ENCODE measurements at regions not wholly inside any gene's neighbourhood (a gene's known extent, or its start where the extent isn't known, plus 50 kb on each side); places are given as distances from the start of the nearest gene placed in this dataset.

GRCh38 chr4:32909736-32910135, 2189.6 kb downstream of the PCDH7 start:
- TF ChIP-seq CTCF (IDR thresholded peaks at IDR 0.05; ENCODE audit: low read length) (no peak; the same call in 1 of the 2 replicates), EZH2 (IDR thresholded peaks at IDR 0.05; ENCODE audit: borderline replicate concordance, low read length) (no peak)
- Histone ChIP-seq H2AFZ (ENCODE audit: low read length) (no peak overlapping the region), H3K4me2 (ENCODE audit: low read length) (no peak overlapping the region)

GRCh38 chr4:32917586-32917985, 2197.4 kb downstream of the PCDH7 start:
- no peak overlapping the region for H2AFZ ChIP-seq (ENCODE audit: low read length)
- H4K20me1 ChIP-seq (ENCODE audit: insufficient read depth, low read length), result no peaks in the 10 kb centered on the region
- H3K9ac ChIP-seq (ENCODE audit: low read length), result no peak overlapping the region
- TF ChIP-seq CTCF (IDR thresholded peaks at IDR 0.05; ENCODE audit: low read length) (no peak), EZH2 (IDR thresholded peaks at IDR 0.05; ENCODE audit: borderline replicate concordance, low read length) (no peak)
- no peak overlapping the region for H3K4me3 ChIP-seq (ENCODE audit: low read depth, low read length, poor library complexity, severe bottlenecking)
- no peaks in the 10 kb centered on the region for H3K79me2 ChIP-seq (ENCODE audit: insufficient read depth, low read length)
- H3K9me3 ChIP-seq (ENCODE audit: low read length), result no peaks in the 10 kb centered on the region
- H3K27ac ChIP-seq (ENCODE audit: low read depth, low read length, poor library complexity, severe bottlenecking), result no peak overlapping the region
- H3K4me2 ChIP-seq (ENCODE audit: low read length), result no peak overlapping the region
- no peaks in the 10 kb centered on the region for H3K36me3 ChIP-seq (ENCODE audit: insufficient read depth, low read length)
- no peaks in the 10 kb centered on the region for H3K9me2 ChIP-seq (ENCODE audit: low read depth, low read length)
- no peaks in the 10 kb centered on the region for H3K27me3 ChIP-seq (ENCODE audit: insufficient read depth, low read length)
- no peaks in the 10 kb centered on the region for H3F3A ChIP-seq (ENCODE audit: insufficient read depth, low read length)
- H3K4me1 ChIP-seq (ENCODE audit: insufficient read depth, low read length, severe bottlenecking), result no peaks in the 10 kb centered on the region

More at GRCh38 chr4:32909736-32910135, 2189.6 kb downstream of the PCDH7 start:
- H3K27me3 ChIP-seq (ENCODE audit: insufficient read depth, low read length), result no peaks in the 10 kb centered on the region
- no peaks in the 10 kb centered on the region for H3K4me1 ChIP-seq (ENCODE audit: insufficient read depth, low read length, severe bottlenecking)
- H3K27ac ChIP-seq (ENCODE audit: low read depth, low read length, poor library complexity, severe bottlenecking), result no peak overlapping the region
- no peaks in the 10 kb centered on the region for H3K36me3 ChIP-seq (ENCODE audit: insufficient read depth, low read length)
- H3K4me3 ChIP-seq (ENCODE audit: low read depth, low read length, poor library complexity, severe bottlenecking), result no peak overlapping the region
- no peaks in the 10 kb centered on the region for H3K9me3 ChIP-seq (ENCODE audit: low read length)
- H3K9ac ChIP-seq (ENCODE audit: low read length), result no peak overlapping the region
- no peaks in the 10 kb centered on the region for H4K20me1 ChIP-seq (ENCODE audit: insufficient read depth, low read length)
- H3F3A ChIP-seq (ENCODE audit: insufficient read depth, low read length), result no peaks in the 10 kb centered on the region
- no peaks in the 10 kb centered on the region for H3K9me2 ChIP-seq (ENCODE audit: low read depth, low read length)
- no peaks in the 10 kb centered on the region for H3K79me2 ChIP-seq (ENCODE audit: insufficient read depth, low read length)

GRCh38 chr4:32929796-32930699, 2209.9 kb downstream of the PCDH7 start:
- H3K9me2 ChIP-seq (ENCODE audit: low read depth, low read length), result no peaks in the 10 kb centered on the region
- H4K20me1 ChIP-seq (ENCODE audit: insufficient read depth, low read length), result no peaks in the 10 kb centered on the region
- H3K27ac ChIP-seq (ENCODE audit: low read depth, low read length, poor library complexity, severe bottlenecking), result no peak overlapping the region
- no peaks in the 10 kb centered on the region for H3K9me3 ChIP-seq (ENCODE audit: low read length)
- no peak overlapping the region for H3K4me3 ChIP-seq (ENCODE audit: low read depth, low read length, poor library complexity, severe bottlenecking)
- no peak for TF ChIP-seq EZH2 (IDR thresholded peaks at IDR 0.05; ENCODE audit: borderline replicate concordance, low read length)
- TF ChIP-seq CTCF (IDR thresholded peaks at IDR 0.05; ENCODE audit: low read length), result no peak
- H3K4me2 ChIP-seq (ENCODE audit: low read length), result no peak overlapping the region
- H3K36me3 ChIP-seq (ENCODE audit: insufficient read depth, low read length), result no peaks in the 10 kb centered on the region
- no peaks in the 10 kb centered on the region for H3K4me1 ChIP-seq (ENCODE audit: insufficient read depth, low read length, severe bottlenecking)
- no peak overlapping the region for H3K9ac ChIP-seq (ENCODE audit: low read length)
- no peaks in the 10 kb centered on the region for H3K79me2 ChIP-seq (ENCODE audit: insufficient read depth, low read length)
- no peak overlapping the region for H2AFZ ChIP-seq (ENCODE audit: low read length)
- H3F3A ChIP-seq (ENCODE audit: insufficient read depth, low read length), result no peaks in the 10 kb centered on the region
- no peaks in the 10 kb centered on the region for H3K27me3 ChIP-seq (ENCODE audit: insufficient read depth, low read length)

All from OCI-LY1 (cell line).